ENCODE measurements at regions not wholly inside any gene's neighbourhood (a gene's known extent, or its start where the extent isn't known, plus 50 kb on each side); places are given as distances from the start of the nearest gene placed in this dataset.
A peak's percentile ranks its signal among the peaks of the same experiment; 100 is the strongest.
"Not testable (repeated sequence)": the region's sequence is repeated elsewhere in the genome, so short reads cannot be mapped to it uniquely, and the experiment has no call there.

GRCh38 chr11:71181566-71181965 lies 70.8 kb downstream of the SHANK2 start:
- no peak for DNase-seq

GRCh38 chr11:71180694-71181470 lies 71.5 kb downstream of the SHANK2 start:
- no peak for DNase-seq

- no peak for DNase-seq
These were observed 72.3 kb downstream of the SHANK2 start for GRCh38 chr11:71179877-71180605.

- no peak for DNase-seq
These were observed 74.3 kb downstream of the SHANK2 start for GRCh38 chr11:71178076-71178475.

- DNase-seq: peak; percentile 5
These were observed 75.6 kb downstream of the SHANK2 start for GRCh38 chr11:71176812-71177211.

- no peak for DNase-seq
These were observed 78.7 kb downstream of the SHANK2 start for GRCh38 chr11:71173709-71174108.

GRCh38 chr11:71172680-71173079 lies 79.7 kb downstream of the SHANK2 start:
- DNase-seq: no peak

GRCh38 chr11:71171576-71171975 lies 80.8 kb downstream of the SHANK2 start:
- DNase-seq: no peak

- DNase-seq: no peak
These were observed 81.6 kb downstream of the SHANK2 start for GRCh38 chr11:71170624-71171423.

- no peak for DNase-seq
These were observed 83.1 kb downstream of the SHANK2 start for GRCh38 chr11:71169313-71169712.

- DNase-seq: not testable (repeated sequence)
These were observed 84.6 kb downstream of the SHANK2 start for GRCh38 chr11:71167814-71168213.

GRCh38 chr11:71165771-71166170 lies 86.6 kb downstream of the SHANK2 start:
- DNase-seq: no peak

- no peak for DNase-seq
These were observed 87.8 kb downstream of the SHANK2 start for GRCh38 chr11:71164621-71165020.

GRCh38 chr11:71164186-71164585 lies 88.2 kb downstream of the SHANK2 start:
- DNase-seq: no peak

- no peak for DNase-seq
These were observed 89.0 kb downstream of the SHANK2 start for GRCh38 chr11:71163371-71163770.

GRCh38 chr11:71158936-71159335 lies 93.4 kb downstream of the SHANK2 start:
- DNase-seq: no peak

GRCh38 chr11:71157676-71158075 lies 94.7 kb downstream of the SHANK2 start:
- DNase-seq: not testable (repeated sequence)

GRCh38 chr11:71156301-71156700 lies 96.1 kb downstream of the SHANK2 start:
- no peak for DNase-seq

GRCh38 chr11:71155846-71156245 lies 96.5 kb downstream of the SHANK2 start:
- DNase-seq: no peak

- no peak for DNase-seq
These were observed 98.0 kb downstream of the SHANK2 start for GRCh38 chr11:71154261-71154805.

GRCh38 chr11:71153005-71153390 lies 99.4 kb downstream of the SHANK2 start:
- no peak for DNase-seq

- DNase-seq: not testable (repeated sequence)
These were observed 99.9 kb downstream of the SHANK2 start for GRCh38 chr11:71152312-71153004.

- DNase-seq: no peak
These were observed 100.8 kb downstream of the SHANK2 start for GRCh38 chr11:71151561-71151960.

Data from NCI-H1105 (cell line).